Left ventricle myocardium inferior (tissue), 1 donor: ENCODE measurements at regions not wholly inside any gene's neighbourhood (a gene's known extent, or its start where the extent isn't known, plus 50 kb on each side); places are given as distances from the start of the nearest gene placed in this dataset.

Experiments
- DNase-seq: peaks from one replicate; pipeline ENCODE4 v3.0.0-alpha.2; 2020
- H3K27ac ChIP-seq: fragments of 200-600 bp; replicated peaks from 2 replicates; pipeline ENCODE4 v1.8.0; 2021
- H3K27me3 ChIP-seq: fragments of 200-600 bp; 2 replicates; pipeline ENCODE4 v1.8.0; 2021; ENCODE audit warnings: low read depth
- H3K36me3 ChIP-seq: fragments of 200-600 bp; 2 replicates; pipeline ENCODE4 v1.8.0; 2021
- H3K4me1 ChIP-seq: fragments of 200-600 bp; 2 replicates; pipeline ENCODE4 v1.8.0; 2021
- H3K4me3 ChIP-seq: fragments of 200-600 bp; 2 replicates; pipeline ENCODE4 v1.8.0; 2021; ENCODE audit warnings: mild to moderate bottlenecking, moderate library complexity
- H3K9me3 ChIP-seq: fragments of 200-600 bp; replicated peaks from 2 replicates; pipeline ENCODE4 v1.8.0; 2021
- intact Hi-C: fragments of 100-400 bp; cut with micrococcal nuclease; formaldehyde crosslinking; loops from one replicate; pipeline ENCODE4 v1.11.0; 2022
- TF ChIP-seq, protein P1 (sequence below): fragments of 200-600 bp; IDR thresholded peaks from 2 replicates; pipeline ENCODE4 v1.8.0; 2021; ENCODE audit warnings: antibody characterized with exemption, mild to moderate bottlenecking, borderline replicate concordance
- donor health status: DM: no; HTN: yes; CAD: no; lungs with severe emphysema.

DNA sequence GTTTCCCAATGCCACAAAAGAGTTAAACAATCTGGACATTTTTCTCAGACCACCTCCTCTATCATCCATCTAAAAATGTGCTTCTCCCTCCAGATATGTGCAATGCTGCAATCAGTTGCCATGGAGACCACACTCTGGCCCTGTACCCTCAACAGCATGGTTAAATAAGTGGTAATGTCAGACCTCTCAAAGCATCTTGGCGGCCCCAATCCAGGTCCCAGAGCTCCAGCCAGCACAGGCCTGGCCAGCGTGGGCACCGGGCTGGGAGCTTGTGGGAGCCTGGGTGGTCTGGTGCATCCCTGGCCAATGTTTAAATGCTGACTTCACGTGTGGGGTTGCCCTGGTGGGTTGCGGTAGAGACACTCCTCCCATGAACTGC is 362.9 kb upstream of the ZNF32 start:
- no peaks in the 10 kb centered on the region for H3K36me3 ChIP-seq
- intact Hi-C loops = no loop called here
- no peak for DNase-seq
- no peaks in the 10 kb centered on the region for H3K9me3 ChIP-seq
- no peak overlapping the region for H3K27ac ChIP-seq
- TF ChIP-seq, protein P1, sequence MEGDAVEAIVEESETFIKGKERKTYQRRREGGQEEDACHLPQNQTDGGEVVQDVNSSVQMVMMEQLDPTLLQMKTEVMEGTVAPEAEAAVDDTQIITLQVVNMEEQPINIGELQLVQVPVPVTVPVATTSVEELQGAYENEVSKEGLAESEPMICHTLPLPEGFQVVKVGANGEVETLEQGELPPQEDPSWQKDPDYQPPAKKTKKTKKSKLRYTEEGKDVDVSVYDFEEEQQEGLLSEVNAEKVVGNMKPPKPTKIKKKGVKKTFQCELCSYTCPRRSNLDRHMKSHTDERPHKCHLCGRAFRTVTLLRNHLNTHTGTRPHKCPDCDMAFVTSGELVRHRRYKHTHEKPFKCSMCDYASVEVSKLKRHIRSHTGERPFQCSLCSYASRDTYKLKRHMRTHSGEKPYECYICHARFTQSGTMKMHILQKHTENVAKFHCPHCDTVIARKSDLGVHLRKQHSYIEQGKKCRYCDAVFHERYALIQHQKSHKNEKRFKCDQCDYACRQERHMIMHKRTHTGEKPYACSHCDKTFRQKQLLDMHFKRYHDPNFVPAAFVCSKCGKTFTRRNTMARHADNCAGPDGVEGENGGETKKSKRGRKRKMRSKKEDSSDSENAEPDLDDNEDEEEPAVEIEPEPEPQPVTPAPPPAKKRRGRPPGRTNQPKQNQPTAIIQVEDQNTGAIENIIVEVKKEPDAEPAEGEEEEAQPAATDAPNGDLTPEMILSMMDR = no peak
- H3K4me1 ChIP-seq = peaks cover 40% of the 10 kb centered on the region
- H3K4me3 ChIP-seq = no peak overlapping the region
- H3K27me3 ChIP-seq = no peaks in the 10 kb centered on the region

- TF ChIP-seq, protein P1 = no peak
- Histone ChIP-seq H3K36me3 (no peaks in the 10 kb centered on the region), H3K9me3 (no peaks in the 10 kb centered on the region), H3K4me3 (no peak overlapping the region), H3K4me1 (peaks cover 36% of the 10 kb centered on the region), H3K27me3 (no peaks in the 10 kb centered on the region), H3K27ac (peak overlapping the region; percentile 31)
- intact Hi-C loops = no loop called here
- peak; percentile 41 for DNase-seq
Observed at GRCh38 chr10:44010873-44011602, 362.4 kb upstream of the ZNF32 start.

GRCh38 chr10:44009891-44010632 is 361.4 kb upstream of the ZNF32 start:
- Histone ChIP-seq H3K36me3 (no peaks in the 10 kb centered on the region), H3K4me1 (peaks cover 36% of the 10 kb centered on the region), H3K27ac (peak overlapping the region; percentile 81), H3K9me3 (no peaks in the 10 kb centered on the region), H3K27me3 (no peaks in the 10 kb centered on the region), H3K4me3 (no peak overlapping the region)
- intact Hi-C loops = no loop called here
- DNase-seq = no peak
- TF ChIP-seq, protein P1 = no peak

- no peaks in the 10 kb centered on the region for H3K9me3 ChIP-seq
- TF ChIP-seq, protein P1 = no peak
- no peak for DNase-seq
- no peaks in the 10 kb centered on the region for H3K27me3 ChIP-seq
- intact Hi-C loops = no loop called here
- peak overlapping the region; percentile 81 for H3K27ac ChIP-seq
- H3K36me3 ChIP-seq = no peaks in the 10 kb centered on the region
- H3K4me3 ChIP-seq = no peak overlapping the region
- peaks cover 36% of the 10 kb centered on the region for H3K4me1 ChIP-seq
Observed at GRCh38 chr10:44008917-44009709, 360.4 kb upstream of the ZNF32 start.

DNA sequence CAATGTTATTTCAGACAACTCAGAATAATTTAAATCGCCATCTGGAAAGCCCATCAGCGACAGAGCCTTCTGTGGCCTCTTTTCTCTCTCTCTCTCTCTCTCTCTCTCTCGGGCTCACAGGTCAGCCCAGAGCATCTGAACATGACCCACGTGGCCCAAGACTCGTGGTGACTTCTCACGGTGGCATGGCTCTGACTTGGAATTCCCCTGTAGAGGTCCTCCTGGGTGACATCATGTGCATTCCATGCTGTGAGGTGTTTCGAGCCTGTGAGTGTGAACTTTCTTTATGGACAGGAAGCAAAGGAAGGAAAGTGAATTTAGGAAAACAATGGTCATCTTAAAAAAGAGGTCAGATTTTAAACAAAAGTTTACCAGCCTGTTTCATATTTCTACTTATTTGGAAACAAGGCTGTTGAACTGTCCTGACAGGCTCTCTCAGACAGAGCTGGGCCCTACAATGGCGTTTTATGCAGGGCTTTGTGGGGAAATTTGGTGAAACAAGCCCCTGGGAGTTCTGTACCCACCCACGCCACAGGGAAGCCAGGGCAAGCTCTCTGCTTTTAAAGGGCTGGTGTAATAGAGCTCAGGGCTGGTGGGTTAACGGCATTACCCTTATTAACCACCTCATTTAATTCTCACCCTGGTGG is 359.7 kb upstream of the ZNF32 start:
- TF ChIP-seq, protein P1 = no peak
- Histone ChIP-seq H3K27me3 (no peaks in the 10 kb centered on the region), H3K36me3 (no peaks in the 10 kb centered on the region), H3K4me3 (no peak overlapping the region), H3K9me3 (no peaks in the 10 kb centered on the region), H3K27ac (peak overlapping the region; percentile 81), H3K4me1 (peaks cover 36% of the 10 kb centered on the region)
- intact Hi-C loops = no loop called here
- DNase-seq = no peak
